Uterus (tissue), 3 donors: ENCODE measurements at regions not wholly inside any gene's neighbourhood (a gene's known extent, or its start where the extent isn't known, plus 50 kb on each side); places are given as distances from the start of the nearest gene placed in this dataset.

Experiments
- DNase-seq, 2 donors: peaks; one replicate each; pipeline ENCODE4 v3.0.0-alpha.2; 2019 to 2020
- H3K27ac ChIP-seq, 2 donors: fragments of 200-600 bp; sonication (generic); 1 replicate in 1 of 2; 2 replicates in 1 of 2; pipeline ENCODE4 v1.5.1; 2016 to 2018
- H3K27me3 ChIP-seq, 2 donors: fragments of 200-600 bp; sonication (generic); one replicate each; pipeline ENCODE4 v1.5.1; 2018 to 2019; ENCODE audit warnings: control low read depth in 1 of 2
- H3K36me3 ChIP-seq, 2 donors: fragments of 200-600 bp; sonication (generic); one replicate each; pipeline ENCODE4 v1.5.1; 2019; ENCODE audit warnings: control low read depth in 1 of 2
- H3K4me1 ChIP-seq, 2 donors: fragments of 200-600 bp; sonication (generic); one replicate each; pipeline ENCODE4 v1.5.1; 2018 to 2019; ENCODE audit warnings: control low read depth in 1 of 2
- H3K4me3 ChIP-seq, 2 donors: fragments of 200-600 bp; sonication (generic); 1 replicate in 1 of 2; 2 replicates in 1 of 2; pipeline ENCODE4 v1.5.1; 2018 to 2019; ENCODE audit warnings: mild to moderate bottlenecking in 1 of 2
- H3K9me3 ChIP-seq, 2 donors: fragments of 200-600 bp; sonication (generic); one replicate each; pipeline ENCODE4 v1.5.1; 2019; ENCODE audit warnings: control low read depth in 1 of 2
- CTCF ChIP-seq, 4 experiments: fragments of 200-600 bp in 2 of 4; fragments of 450-650 bp in 2 of 4; sonication (generic) in 2 of 4; IDR thresholded peaks; one replicate each; pipeline ENCODE4 v1.5.1; 2016 to 2019; ENCODE audit warnings: antibody characterized with exemption in 4 of 4, mild to moderate bottlenecking in 2 of 4, moderate library complexity in 1 of 4
- POLR2A ChIP-seq, 2 donors: fragments of 450-650 bp; IDR thresholded peaks; one replicate each; pipeline ENCODE4 v1.6.1; 2016; ENCODE audit warnings: antibody characterized with exemption in 2 of 2, mild to moderate bottlenecking in 1 of 2, moderate library complexity in 1 of 2
- intact Hi-C: fragments of 100-400 bp; cut with DNase I; formaldehyde crosslinking; loops from one replicate; pipeline ENCODE4 v1.15.1; 2023; ENCODE audit warnings: low total_unique reads
- donor health status: DM: yes; HTN: yes; CAD: no.

- no peak overlapping the region for H3K4me3 ChIP-seq
- H3K27me3 ChIP-seq: no peaks in the 10 kb centered on the region
- no peak for TF ChIP-seq CTCF (IDR thresholded peaks at IDR 0.05)
- TF ChIP-seq POLR2A (IDR thresholded peaks at IDR 0.05): no peak
Measured at GRCh38 chrX:109952050-109952449, 50.9 kb upstream of the TMEM164 start.

GRCh38 chrX:109952985-109953905 lies 49.7 kb upstream of the TMEM164 start:
- Histone ChIP-seq H3K4me3 (no peak overlapping the region), H3K4me1 (no peaks in the 10 kb centered on the region), H3K27ac (no peak overlapping the region), H3K36me3 (no peaks in the 10 kb centered on the region), H3K9me3 (no peaks in the 10 kb centered on the region), H3K27me3 (no peaks in the 10 kb centered on the region)
- no peak for DNase-seq
- TF ChIP-seq POLR2A (IDR thresholded peaks at IDR 0.05) (no peak), CTCF (IDR thresholded peaks at IDR 0.05) (no peak)
- intact Hi-C loops: no loop called here

More at GRCh38 chrX:109952050-109952449, 50.9 kb upstream of the TMEM164 start:
- intact Hi-C loops: no loop called here
- no peak overlapping the region for H3K27ac ChIP-seq
- no peak for DNase-seq
- H3K9me3 ChIP-seq: no peaks in the 10 kb centered on the region
- H3K4me1 ChIP-seq: no peaks in the 10 kb centered on the region
- no peaks in the 10 kb centered on the region for H3K36me3 ChIP-seq
